Left hindlimb (tissue), 1 donor: ENCODE measurements at regions not wholly inside any gene's neighbourhood (a gene's known extent, or its start where the extent isn't known, plus 50 kb on each side); places are given as distances from the start of the nearest gene placed in this dataset.
A peak's percentile ranks its signal among the peaks of the same experiment; 100 is the strongest.

Source experiments
- DNase-seq: peaks from one replicate; pipeline ENCODE4 v3.0.0-alpha.2; 2018

- no peak for DNase-seq
Observed at GRCh38 chr7:70994176-70994575, 137.8 kb upstream of the GALNT17 start.

- DNase-seq: peak; percentile 77
Observed at GRCh38 chr7:70997261-70997660, 134.7 kb upstream of the GALNT17 start.

- no peak for DNase-seq
Observed at GRCh38 chr7:71005109-71005508, 126.8 kb upstream of the GALNT17 start.

GRCh38 chr7:71009636-71010035, 122.3 kb upstream of the GALNT17 start:
- DNase-seq: no peak

- peak; percentile 82 for DNase-seq
Observed at GRCh38 chr7:71015252-71015900, 116.6 kb upstream of the GALNT17 start.

GRCh38 chr7:71016401-71016800, 115.5 kb upstream of the GALNT17 start:
- DNase-seq: peak; percentile 33

- no peak for DNase-seq
Observed at GRCh38 chr7:71017602-71018001, 114.3 kb upstream of the GALNT17 start.

GRCh38 chr7:71019706-71020105, 112.2 kb upstream of the GALNT17 start:
- peak; percentile 92 for DNase-seq

GRCh38 chr7:71021131-71021530, 110.8 kb upstream of the GALNT17 start:
- DNase-seq: peak; percentile 76

GRCh38 chr7:71026680-71027079, 105.3 kb upstream of the GALNT17 start:
- no peak for DNase-seq

GRCh38 chr7:71034243-71034642, 97.7 kb upstream of the GALNT17 start:
- no peak for DNase-seq

- DNase-seq: no peak
Observed at GRCh38 chr7:71042591-71042990, 89.4 kb upstream of the GALNT17 start.

GRCh38 chr7:71050492-71050891, 81.5 kb upstream of the GALNT17 start:
- no peak for DNase-seq

GRCh38 chr7:71055504-71055903, 76.4 kb upstream of the GALNT17 start:
- no peak for DNase-seq

GRCh38 chr7:71077743-71078476, 54.0 kb upstream of the GALNT17 start:
- DNase-seq: no peak
